Activated naive CD4-positive, alpha-beta T cell treated with anti-CD3 and anti-CD28 coated beads for 36 hours (primary cell): ENCODE measurements at regions not wholly inside any gene's neighbourhood (a gene's known extent, or its start where the extent isn't known, plus 50 kb on each side); places are given as distances from the start of the nearest gene placed in this dataset.
"Not testable (repeated sequence)": the region's sequence is repeated elsewhere in the genome, so short reads cannot be mapped to it uniquely, and the experiment has no call there.

Source experiments
- CTCF ChIA-PET: fragments of 350-600 bp; sonication (Branson Sonifier 250); formaldehyde crosslinking; loops from one replicate; lab custom pipeline; 2021; ENCODE audit warnings: antibody characterized with exemption; lab: Charles Lee
- DNase-seq: peaks from one replicate; pipeline ENCODE4 v3.0.0-alpha.2; 2020
- H3K27ac Mint-ChIP-seq: one replicate; pipeline ENCODE4 v1.8.0; 2021; ENCODE audit warnings: mild to moderate bottlenecking, mixed read lengths
- H3K27me3 Mint-ChIP-seq: one replicate; pipeline ENCODE4 v1.8.0; 2021; ENCODE audit warnings: low read depth, mixed read lengths
- H3K36me3 Mint-ChIP-seq: one replicate; pipeline ENCODE4 v1.8.0; 2021; ENCODE audit warnings: low read depth, mixed read lengths
- H3K4me1 Mint-ChIP-seq: one replicate; pipeline ENCODE4 v1.8.0; 2021; ENCODE audit warnings: low read depth, mixed read lengths
- H3K4me3 Mint-ChIP-seq: one replicate; pipeline ENCODE4 v1.8.0; 2021; ENCODE audit warnings: mild to moderate bottlenecking, moderate library complexity, mixed read lengths
- H3K9me3 Mint-ChIP-seq: one replicate; pipeline ENCODE4 v1.8.0; 2021; ENCODE audit warnings: mixed read lengths
- intact Hi-C: fragments of 100-400 bp; cut with micrococcal nuclease; formaldehyde crosslinking; loops from one replicate; pipeline ENCODE4 v1.15.1; 2023

- no peak for DNase-seq
- H3K27me3 Mint-ChIP-seq = peaks cover 40% of the 10 kb centered on the region
- CTCF ChIA-PET = interaction anchor here (1.4 kb wide), 1 partner anchor 41 kb away, joined by 3 read pairs; no protein-coding TSS in a partner anchor
- no peaks in the 10 kb centered on the region for H3K36me3 Mint-ChIP-seq
- H3K9me3 Mint-ChIP-seq = no peaks in the 10 kb centered on the region
- intact Hi-C loops = no loop called here
- H3K4me1 Mint-ChIP-seq = no peaks in the 10 kb centered on the region
- no peak overlapping the region for H3K27ac Mint-ChIP-seq
- H3K4me3 Mint-ChIP-seq = no peak overlapping the region
These were observed 144.5 kb downstream of the MTX2 start for GRCh38 chr2:176413786-176414185.

- CTCF ChIA-PET = interaction anchor here (1.4 kb wide), 1 partner anchor 40 kb away, joined by 3 read pairs; no protein-coding TSS in a partner anchor
- peaks cover 37% of the 10 kb centered on the region for H3K27me3 Mint-ChIP-seq
These were observed 145.4 kb downstream of the MTX2 start for GRCh38 chr2:176414641-176415040.

GRCh38 chr2:176415174-176415895, 146.1 kb downstream of the MTX2 start:
- Mint-ChIP-seq H3K9me3 (no peaks in the 10 kb centered on the region), H3K27me3 (peaks cover 33% of the 10 kb centered on the region), H3K36me3 (no peaks in the 10 kb centered on the region), H3K27ac (no peak overlapping the region), H3K4me3 (no peak overlapping the region), H3K4me1 (no peaks in the 10 kb centered on the region)
- intact Hi-C loops = no loop called here
- no peak for DNase-seq
- CTCF ChIA-PET = interaction anchor here (1.4 kb wide), 1 partner anchor 39 kb away, joined by 3 read pairs; no protein-coding TSS in a partner anchor

More at GRCh38 chr2:176414641-176415040, 145.4 kb downstream of the MTX2 start:
- Mint-ChIP-seq H3K4me1 (no peaks in the 10 kb centered on the region), H3K4me3 (no peak overlapping the region), H3K36me3 (no peaks in the 10 kb centered on the region), H3K27ac (no peak overlapping the region), H3K9me3 (no peaks in the 10 kb centered on the region)
- DNase-seq = no peak
- intact Hi-C loops = no loop called here

- CTCF ChIA-PET = no interaction called here
These were observed 146.8 kb downstream of the MTX2 start for GRCh38 chr2:176415937-176416499.

GRCh38 chr2:176418768-176419167, 149.5 kb downstream of the MTX2 start:
- CTCF ChIA-PET = no interaction called here
- no peak overlapping the region for H3K4me3 Mint-ChIP-seq
- no peaks in the 10 kb centered on the region for H3K4me1 Mint-ChIP-seq

More at GRCh38 chr2:176415937-176416499, 146.8 kb downstream of the MTX2 start:
- intact Hi-C loops = no loop called here
- H3K27ac Mint-ChIP-seq = no peak overlapping the region
- no peaks in the 10 kb centered on the region for H3K36me3 Mint-ChIP-seq
- H3K27me3 Mint-ChIP-seq = peaks cover 32% of the 10 kb centered on the region
- DNase-seq = no peak
- no peak overlapping the region for H3K4me3 Mint-ChIP-seq
- H3K9me3 Mint-ChIP-seq = no peaks in the 10 kb centered on the region
- no peaks in the 10 kb centered on the region for H3K4me1 Mint-ChIP-seq

GRCh38 chr2:176419591-176420071, 150.4 kb downstream of the MTX2 start:
- H3K4me1 Mint-ChIP-seq = no peaks in the 10 kb centered on the region
- no peak for DNase-seq
- H3K4me3 Mint-ChIP-seq = no peak overlapping the region
- no peaks in the 10 kb centered on the region for H3K36me3 Mint-ChIP-seq
- CTCF ChIA-PET = interaction anchor here (0.7 kb wide), 1 partner anchor 208 kb away, joined by 3 read pairs; no protein-coding TSS in a partner anchor
- no peak overlapping the region for H3K27ac Mint-ChIP-seq
- no peaks in the 10 kb centered on the region for H3K9me3 Mint-ChIP-seq
- peaks cover 27% of the 10 kb centered on the region for H3K27me3 Mint-ChIP-seq
- intact Hi-C loops = no loop called here

More at GRCh38 chr2:176418768-176419167, 149.5 kb downstream of the MTX2 start:
- no peak for DNase-seq
- intact Hi-C loops = no loop called here
- no peaks in the 10 kb centered on the region for H3K9me3 Mint-ChIP-seq
- no peak overlapping the region for H3K27ac Mint-ChIP-seq
- H3K27me3 Mint-ChIP-seq = peaks cover 27% of the 10 kb centered on the region
- no peaks in the 10 kb centered on the region for H3K36me3 Mint-ChIP-seq

GRCh38 chr2:176421297-176422050, 152.2 kb downstream of the MTX2 start:
- Mint-ChIP-seq H3K27me3 (peaks cover 16% of the 10 kb centered on the region), H3K27ac (no peak overlapping the region), H3K36me3 (no peaks in the 10 kb centered on the region), H3K4me3 (no peak overlapping the region), H3K4me1 (no peaks in the 10 kb centered on the region), H3K9me3 (no peaks in the 10 kb centered on the region)
- intact Hi-C loops = no loop called here
- DNase-seq = no peak
- CTCF ChIA-PET = no interaction called here

GRCh38 chr2:176423819-176424218, 154.6 kb downstream of the MTX2 start:
- Mint-ChIP-seq H3K27ac (no peak overlapping the region), H3K4me1 (no peaks in the 10 kb centered on the region), H3K4me3 (no peak overlapping the region), H3K9me3 (no peaks in the 10 kb centered on the region), H3K36me3 (no peaks in the 10 kb centered on the region), H3K27me3 (peaks cover 7% of the 10 kb centered on the region)
- DNase-seq = no peak
- intact Hi-C loops = no loop called here
- CTCF ChIA-PET = no interaction called here

GRCh38 chr2:176424746-176425145, 155.5 kb downstream of the MTX2 start:
- Mint-ChIP-seq H3K9me3 (no peaks in the 10 kb centered on the region), H3K27me3 (peaks cover 7% of the 10 kb centered on the region), H3K27ac (no peak overlapping the region), H3K4me1 (no peaks in the 10 kb centered on the region), H3K4me3 (no peak overlapping the region), H3K36me3 (no peaks in the 10 kb centered on the region)
- CTCF ChIA-PET = interaction anchor here (1.5 kb wide), 1 partner anchor 285 kb away, joined by 3 read pairs; no protein-coding TSS in a partner anchor
- intact Hi-C loops = no loop called here
- no peak for DNase-seq

GRCh38 chr2:176427549-176427948, 158.3 kb downstream of the MTX2 start:
- no peaks in the 10 kb centered on the region for H3K36me3 Mint-ChIP-seq
- CTCF ChIA-PET = no interaction called here
- intact Hi-C loops = no loop called here
- H3K27ac Mint-ChIP-seq = no peak overlapping the region
- no peak for DNase-seq
- H3K27me3 Mint-ChIP-seq = peaks cover 10% of the 10 kb centered on the region
- peaks cover 1% of the 10 kb centered on the region for H3K9me3 Mint-ChIP-seq
- H3K4me1 Mint-ChIP-seq = no peaks in the 10 kb centered on the region
- H3K4me3 Mint-ChIP-seq = no peak overlapping the region

- H3K27me3 Mint-ChIP-seq, H3K4me3 Mint-ChIP-seq, H3K9me3 Mint-ChIP-seq, intact Hi-C loops, DNase-seq, H3K4me1 Mint-ChIP-seq, H3K27ac Mint-ChIP-seq, H3K36me3 Mint-ChIP-seq: not testable (repeated sequence)
- CTCF ChIA-PET = interaction anchor here (0.7 kb wide), 1 partner anchor 10 kb away, joined by 3 read pairs; no protein-coding TSS in a partner anchor
These were observed 159.8 kb downstream of the MTX2 start for GRCh38 chr2:176428944-176429469.

GRCh38 chr2:176432434-176432833, 163.2 kb downstream of the MTX2 start:
- intact Hi-C loops = no loop called here
- no peak overlapping the region for H3K27ac Mint-ChIP-seq
- H3K4me3 Mint-ChIP-seq = no peak overlapping the region
- DNase-seq = no peak
- CTCF ChIA-PET = no interaction called here
- no peaks in the 10 kb centered on the region for H3K4me1 Mint-ChIP-seq
- no peaks in the 10 kb centered on the region for H3K36me3 Mint-ChIP-seq
- peaks cover 3% of the 10 kb centered on the region for H3K9me3 Mint-ChIP-seq
- H3K27me3 Mint-ChIP-seq = peaks cover 19% of the 10 kb centered on the region
